ENCODE measurements at regions not wholly inside any gene's neighbourhood (a gene's known extent, or its start where the extent isn't known, plus 50 kb on each side); places are given as distances from the start of the nearest gene placed in this dataset.

DNA sequence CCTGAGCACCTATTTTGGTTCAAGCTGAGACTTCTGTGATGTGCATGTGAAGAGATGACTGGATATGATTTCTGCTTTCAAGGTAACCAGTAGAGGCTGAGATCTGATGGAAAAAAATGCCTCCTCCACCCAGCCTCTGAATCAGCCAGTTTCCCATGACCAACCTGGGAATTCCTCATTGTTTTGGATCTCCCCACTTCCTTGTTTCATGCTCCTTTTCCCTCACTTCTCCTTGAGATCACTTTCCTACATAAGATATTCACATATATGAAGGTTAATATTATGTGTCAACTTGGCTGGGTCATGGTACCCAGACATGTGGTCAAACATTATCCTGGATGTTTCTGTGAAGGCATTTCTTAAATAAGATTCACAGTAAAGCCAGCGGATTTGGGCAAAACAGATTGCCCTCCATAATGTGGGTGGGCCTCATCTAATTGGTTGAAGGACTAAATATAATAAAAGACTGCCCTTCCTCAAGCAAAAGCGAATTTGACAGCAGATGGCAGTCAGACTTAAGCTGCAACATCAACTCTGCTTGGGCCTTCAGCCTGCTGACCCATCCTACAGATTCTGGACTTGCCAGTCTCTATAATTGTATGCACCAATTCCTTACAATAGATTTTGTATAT is 379.4 kb downstream of the TNS1 start:
- DNase-seq (ENCODE audit: low spot score) = peak; percentile 50

DNA sequence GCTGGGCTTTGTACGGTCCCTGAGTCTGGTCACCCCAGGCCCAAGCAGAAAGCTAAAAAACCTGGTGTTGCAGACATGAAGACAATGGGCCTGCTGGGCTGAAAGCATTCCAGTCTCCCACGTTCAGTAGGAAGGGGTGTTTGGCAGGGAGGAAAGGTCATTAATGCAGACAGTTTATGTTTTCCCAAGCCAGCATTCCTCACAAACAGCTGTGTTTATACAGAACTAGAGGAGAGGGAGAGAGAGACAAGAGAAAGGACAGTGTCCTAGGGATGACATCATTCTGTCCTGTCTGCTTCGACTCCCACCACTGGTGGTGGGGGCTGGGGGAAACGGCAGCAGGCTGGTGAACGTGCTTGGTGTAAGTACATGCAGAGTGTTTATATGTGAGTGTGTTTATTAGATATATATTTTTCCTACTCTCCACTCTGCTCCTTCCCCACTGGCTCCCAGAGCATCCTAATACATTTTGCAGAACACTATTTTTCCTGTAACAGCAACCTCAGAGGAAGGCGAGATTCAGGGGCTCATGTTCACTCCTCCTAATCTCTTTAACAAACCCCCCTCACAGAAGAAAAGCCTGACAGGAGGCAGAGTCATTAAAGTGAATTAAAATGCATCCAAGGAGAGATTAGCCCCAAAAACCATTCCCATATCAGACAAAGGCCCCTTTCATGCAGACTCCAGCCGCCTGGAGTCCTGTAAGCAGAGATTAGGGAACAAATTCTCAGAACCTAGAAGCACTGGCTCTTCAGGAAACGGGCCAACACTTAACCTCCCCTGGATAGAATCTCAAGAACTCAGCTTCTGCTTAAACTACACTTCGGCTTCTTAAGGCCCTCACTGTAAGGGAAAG is 380.4 kb downstream of the TNS1 start:
- peak; percentile 20 for DNase-seq (ENCODE audit: low spot score)

DNA sequence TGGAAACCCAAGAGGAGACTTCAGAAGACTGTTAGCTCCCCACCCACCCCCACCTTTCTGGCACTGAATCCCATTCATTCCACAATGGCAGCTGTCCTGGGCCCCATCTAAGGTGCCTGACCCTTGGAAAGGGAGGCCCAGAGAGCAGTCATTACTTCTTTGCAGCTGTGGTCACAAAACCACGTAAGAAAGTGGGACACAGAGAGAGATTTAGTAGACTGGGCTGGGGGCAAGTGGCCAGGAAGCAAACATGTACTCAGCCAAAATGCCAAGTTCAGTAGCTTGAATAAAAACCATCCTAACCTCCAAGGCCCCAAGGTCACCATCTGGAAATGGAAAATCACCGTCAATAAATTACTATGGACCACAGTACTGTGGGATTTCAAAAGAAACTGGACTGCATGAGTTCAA is 381.4 kb downstream of the TNS1 start:
- DNase-seq (ENCODE audit: low spot score) = no peak

DNA sequence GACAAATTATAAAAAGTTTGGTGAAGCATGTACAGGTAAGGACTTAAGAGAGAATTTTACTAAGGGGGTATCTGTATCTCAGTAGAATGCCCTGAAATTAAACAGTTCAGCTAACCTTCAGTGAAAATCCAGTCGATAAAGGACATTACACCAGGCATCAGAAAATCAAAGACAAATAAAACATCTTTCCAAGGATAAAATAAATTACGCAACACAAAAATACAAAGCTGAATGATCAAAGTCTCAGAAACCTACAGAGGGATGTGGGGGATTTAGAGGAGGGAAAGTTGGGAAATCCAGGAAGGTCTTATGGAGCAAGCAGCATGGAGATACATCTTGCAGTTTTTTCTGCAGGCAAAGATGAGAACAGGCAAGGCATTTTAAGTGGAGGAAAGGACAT is 384.1 kb downstream of the TNS1 start:
- DNase-seq (ENCODE audit: low spot score) = no peak

DNA sequence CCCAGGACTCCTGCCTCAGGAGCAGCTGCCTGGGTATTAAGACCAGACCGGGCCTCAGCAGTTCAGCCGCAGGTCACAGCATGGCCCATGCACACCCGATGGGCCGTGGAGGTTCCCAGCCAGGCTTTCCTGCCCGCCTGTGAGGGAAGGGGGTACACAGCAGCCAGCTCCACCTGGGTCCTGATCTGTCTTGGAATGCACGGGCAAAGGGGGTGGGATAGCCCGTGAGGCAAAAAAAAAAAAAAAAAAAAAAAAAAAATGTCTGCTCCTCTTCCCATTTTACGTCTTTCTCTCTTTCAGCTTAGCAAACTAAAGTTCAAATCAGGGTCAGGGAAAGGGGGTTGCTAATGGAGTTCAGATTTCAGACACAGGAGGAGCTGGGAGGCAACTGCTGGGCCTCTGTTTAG is 385.2 kb downstream of the TNS1 start:
- DNase-seq (ENCODE audit: low spot score) = no peak

DNA sequence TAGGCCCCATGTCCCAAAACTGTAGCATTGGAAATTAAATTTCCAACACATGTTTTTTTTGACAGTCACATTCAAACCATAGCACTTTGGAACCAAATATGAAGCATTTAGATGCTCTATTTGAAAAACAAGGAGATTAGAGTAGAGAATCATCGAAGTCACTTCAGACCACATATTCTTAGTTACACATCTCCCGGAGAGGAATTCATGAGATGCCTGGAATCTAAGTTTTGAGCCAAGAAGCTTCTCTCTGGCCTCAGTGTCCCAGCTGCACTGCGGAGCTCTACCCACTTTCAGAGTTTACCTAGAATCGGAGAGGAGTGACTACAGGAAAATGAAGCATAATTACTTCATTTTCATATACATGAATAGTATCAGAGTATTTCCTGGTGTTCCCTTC is 385.9 kb downstream of the TNS1 start:
- no peak for DNase-seq (ENCODE audit: low spot score)

DNA sequence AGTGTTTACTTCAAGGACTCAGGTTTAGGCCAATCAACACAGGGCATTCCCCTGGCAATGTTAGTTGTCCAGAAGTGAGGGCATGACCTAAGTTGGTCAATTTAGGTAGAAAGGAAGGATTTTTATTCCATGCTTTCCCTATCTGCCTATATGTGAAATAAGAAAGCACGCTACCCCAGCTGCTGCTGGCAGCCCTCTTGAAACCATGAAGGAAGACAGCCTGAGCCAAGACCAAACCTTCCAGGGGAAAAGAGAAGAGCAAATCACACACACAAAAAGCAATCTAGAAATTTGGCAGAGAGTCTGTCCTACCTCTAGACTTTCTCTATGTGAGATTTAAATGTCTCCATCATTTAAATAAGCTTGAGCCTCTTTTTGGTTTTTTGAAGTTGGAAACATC is 387.6 kb downstream of the TNS1 start:
- no peak for DNase-seq (ENCODE audit: low spot score)

DNA sequence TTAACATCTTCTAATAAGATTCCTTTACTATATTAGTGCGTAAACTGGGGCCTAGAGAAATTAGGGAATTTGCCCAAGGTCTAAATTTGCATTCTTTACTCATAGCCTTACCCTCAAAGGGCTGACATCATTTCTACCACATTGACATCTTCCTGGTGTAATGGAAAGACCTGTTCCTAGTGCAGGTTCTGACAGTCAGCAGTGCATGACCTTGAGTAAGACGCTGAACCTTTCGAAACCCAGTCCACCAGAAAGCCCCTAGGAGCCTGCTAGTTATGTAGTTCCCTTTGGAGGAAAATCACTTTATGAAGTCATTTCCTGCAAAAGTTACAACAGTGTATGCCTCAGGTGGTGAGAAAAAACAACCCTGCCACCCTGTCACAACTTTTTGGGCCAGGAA is 388.3 kb downstream of the TNS1 start:
- peak; percentile 33 for DNase-seq (ENCODE audit: low spot score)

DNA sequence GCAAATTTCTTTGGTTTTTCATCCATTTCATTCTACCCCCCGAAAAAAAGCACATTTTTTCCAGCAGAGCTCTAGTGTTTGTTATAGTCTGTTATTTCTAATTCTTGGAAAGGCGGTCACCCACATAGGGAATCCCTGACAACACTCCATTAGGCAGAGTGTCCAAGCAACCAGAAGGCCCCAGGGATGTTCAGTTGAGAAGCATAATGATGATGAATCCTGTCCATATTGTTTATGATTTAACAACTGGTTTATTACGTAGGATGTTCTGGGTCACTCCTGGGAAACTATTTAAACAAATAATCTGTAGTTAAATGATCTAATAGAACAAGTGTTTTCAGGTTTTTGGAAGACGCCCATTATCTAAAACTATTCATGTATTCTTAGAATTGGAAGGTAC is 388.7 kb downstream of the TNS1 start:
- DNase-seq (ENCODE audit: low spot score) = no peak

DNA sequence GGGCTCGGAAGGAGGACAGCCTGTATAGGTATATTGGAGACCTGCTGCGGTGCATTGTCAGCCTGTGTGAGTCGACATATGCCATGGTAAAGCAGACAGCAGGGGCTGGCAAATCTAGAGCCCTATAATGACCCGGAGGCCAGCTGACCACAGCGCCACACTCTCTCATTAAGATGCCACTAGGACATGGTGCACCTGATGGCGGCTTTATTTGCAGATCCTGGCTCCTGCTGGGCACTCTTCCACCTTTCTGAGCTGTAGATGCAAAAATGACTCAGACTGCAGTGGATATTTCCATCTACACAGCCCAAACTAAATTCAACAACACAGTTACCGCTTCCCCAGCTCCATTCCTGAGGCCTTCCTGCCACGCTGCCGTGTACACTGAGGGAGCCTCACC is 389.9 kb downstream of the TNS1 start:
- no peak for DNase-seq (ENCODE audit: low spot score)

DNA sequence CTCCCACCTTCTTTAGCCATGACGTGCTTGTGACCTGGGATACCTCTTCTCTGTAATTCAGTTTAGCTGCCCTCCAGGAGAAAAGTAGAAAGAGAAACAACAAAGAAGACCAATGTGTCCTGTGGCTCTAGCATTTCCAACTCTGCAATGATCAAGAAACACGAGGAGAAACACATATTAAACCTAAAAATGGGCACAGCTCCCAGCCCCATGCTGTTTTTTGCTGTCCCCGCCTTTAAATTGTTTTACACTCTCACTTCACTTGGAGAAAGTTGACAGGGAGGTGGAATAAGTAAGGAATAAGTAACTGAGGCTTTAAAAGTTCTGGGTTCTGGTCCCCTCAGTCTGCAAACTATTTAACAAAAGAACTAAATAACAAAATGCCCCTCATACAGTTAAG is 390.6 kb downstream of the TNS1 start:
- no peak for DNase-seq (ENCODE audit: low spot score)

DNA sequence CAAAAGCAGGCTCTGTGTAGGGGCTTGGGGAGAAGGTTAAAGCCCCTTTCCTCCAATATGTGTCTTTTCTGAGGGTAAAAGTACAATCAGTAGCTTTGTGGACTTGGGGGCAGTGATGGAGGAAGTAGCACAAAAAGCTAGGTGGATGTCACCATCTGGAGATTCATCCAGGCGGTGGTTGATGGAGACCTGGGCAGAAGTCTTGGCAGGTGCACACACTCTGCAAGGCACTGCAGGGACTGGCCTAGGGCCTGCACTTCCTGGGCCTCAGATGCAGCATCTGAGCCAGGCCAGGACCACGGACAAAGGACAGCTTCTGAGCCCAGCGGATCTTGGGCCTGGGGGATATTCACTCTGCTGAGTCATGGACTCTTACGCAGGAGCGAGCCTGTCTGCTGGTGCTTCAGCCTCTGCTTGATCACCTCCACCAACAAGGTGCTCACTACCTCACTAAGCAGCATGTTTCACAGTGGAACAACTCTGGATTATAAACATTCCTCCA is 391.1 kb downstream of the TNS1 start:
- DNase-seq (ENCODE audit: low spot score) = no peak

DNA sequence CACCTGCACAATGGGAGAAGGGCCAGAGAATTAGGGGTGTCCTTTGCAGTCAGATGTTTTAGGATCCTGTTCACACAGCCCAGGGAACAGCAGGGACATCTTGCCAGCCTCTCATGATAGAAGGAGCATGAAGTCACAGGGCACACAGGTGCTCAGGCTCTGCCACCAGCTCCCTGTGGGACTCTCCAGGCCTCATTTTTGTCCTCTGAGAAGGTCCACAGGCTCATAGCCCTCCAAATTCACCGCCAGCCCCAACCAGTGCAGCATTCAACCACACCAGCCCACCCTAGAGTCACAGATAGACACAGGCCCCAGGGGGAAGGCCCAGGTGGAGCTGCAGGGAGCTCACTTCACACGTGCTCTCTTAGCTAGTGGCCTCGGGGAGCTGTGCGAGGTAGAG is 391.7 kb downstream of the TNS1 start:
- DNase-seq (ENCODE audit: low spot score) = no peak

DNA sequence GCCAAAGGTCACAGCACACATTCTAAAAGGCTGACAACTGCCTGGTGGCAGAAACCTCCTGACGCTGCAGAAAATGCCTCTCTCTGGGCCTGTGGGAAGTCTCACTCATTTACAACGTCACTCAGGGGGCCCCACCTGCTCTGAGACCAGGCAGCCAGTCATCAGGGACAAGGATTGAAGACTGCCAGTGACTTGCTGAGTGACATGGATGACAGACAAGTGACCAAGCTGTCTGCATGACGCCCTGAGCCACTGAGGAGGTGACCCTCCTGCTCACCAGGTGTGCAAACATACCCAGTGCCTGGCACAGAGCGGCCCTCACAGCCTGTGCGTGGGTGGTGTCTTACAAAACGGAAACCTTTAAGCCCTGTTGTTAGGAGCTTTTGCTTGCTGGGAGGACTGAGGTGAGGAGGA is 392.4 kb downstream of the TNS1 start:
- no peak for DNase-seq (ENCODE audit: low spot score)

DNA sequence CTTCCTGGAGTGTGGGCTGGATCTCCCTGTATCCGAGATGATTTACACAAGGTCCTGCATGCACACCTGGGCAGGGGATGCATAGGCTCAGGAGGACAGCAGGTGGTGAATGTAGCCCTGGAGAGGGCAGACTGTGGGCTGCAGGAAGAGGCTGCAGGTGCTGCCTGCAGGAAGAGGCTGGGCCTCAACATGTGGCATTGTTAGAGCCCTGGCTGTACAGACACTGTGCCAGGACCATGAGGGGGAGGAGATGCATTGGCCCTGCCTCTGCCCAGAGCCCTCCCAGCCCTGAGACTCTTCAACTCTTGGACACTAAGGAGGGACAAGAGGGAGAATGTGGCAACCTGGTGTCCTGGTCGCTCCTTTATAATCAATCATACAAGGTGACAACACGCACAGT is 392.8 kb downstream of the TNS1 start:
- no peak for DNase-seq (ENCODE audit: low spot score)

DNA sequence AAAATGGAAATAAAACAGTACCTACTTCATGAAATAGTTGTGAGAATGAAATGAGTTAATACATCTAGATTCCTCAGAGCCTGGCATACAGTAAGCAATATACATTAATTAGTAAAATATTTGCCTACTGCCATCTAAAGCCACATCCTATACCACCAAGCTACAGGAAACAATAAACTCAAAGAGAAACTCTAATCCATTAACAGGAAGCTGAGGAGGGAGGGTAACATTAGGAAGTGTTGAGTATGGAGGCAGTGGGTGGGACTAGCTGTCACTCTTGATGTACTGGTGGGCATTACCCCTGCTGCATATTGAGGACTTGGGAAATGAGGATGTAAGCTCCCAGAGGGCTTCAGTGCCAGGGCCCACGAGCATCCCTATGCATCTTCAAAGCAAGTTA is 396.5 kb downstream of the TNS1 start:
- DNase-seq (ENCODE audit: low spot score) = no peak

DNA sequence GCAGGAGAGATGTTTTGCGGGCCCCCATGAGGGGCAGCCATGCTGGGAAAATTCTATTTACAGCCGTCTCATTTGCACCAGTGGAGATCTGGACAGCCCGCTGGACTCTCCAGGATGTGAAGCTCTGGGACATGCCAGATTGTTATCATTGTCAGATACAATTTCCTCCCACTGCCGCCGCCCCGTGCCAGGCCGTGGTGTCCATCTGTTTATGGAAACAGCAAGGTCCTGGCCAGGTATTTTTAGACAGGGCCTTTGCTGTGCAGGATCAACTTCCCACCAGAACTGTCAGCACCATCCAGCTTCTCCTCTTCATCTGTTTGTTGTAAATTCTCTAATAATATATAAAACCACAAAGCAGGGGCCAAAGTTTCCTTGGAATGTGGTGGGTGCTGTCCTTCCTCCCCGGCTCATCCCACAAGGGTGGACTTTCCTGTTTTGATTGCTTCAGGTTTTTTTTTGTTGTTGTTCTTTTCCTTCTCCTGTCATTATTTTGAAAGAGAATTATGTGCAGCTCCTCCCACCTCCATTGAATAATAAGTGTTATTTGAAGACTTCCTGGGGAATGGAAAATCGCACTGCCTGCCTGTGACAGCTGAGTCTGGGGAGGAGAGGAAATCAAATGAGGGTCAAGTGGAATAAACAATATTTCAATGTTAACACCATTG is 398.1 kb downstream of the TNS1 start:
- DNase-seq (ENCODE audit: low spot score) = no peak

DNA sequence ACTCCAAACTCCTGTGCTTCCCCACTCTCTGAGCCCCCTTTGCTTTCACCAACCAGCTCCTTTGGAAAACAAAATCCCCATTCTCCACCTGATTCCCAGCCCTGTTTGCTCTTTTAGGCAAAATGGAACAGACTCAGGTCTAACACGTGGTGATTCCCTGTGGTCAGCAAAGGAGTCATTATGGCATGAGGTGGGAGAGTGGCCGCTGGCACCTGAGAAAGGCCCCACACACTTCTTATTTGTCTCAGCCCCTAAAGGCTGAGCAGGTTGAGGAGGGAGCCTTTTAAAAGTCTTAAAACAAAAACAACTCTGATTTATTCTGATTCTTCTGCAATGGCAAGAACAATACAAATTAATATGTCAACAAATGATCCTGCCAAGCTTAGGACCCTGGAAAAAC is 401.2 kb downstream of the TNS1 start:
- no peak for DNase-seq (ENCODE audit: low spot score)

DNA sequence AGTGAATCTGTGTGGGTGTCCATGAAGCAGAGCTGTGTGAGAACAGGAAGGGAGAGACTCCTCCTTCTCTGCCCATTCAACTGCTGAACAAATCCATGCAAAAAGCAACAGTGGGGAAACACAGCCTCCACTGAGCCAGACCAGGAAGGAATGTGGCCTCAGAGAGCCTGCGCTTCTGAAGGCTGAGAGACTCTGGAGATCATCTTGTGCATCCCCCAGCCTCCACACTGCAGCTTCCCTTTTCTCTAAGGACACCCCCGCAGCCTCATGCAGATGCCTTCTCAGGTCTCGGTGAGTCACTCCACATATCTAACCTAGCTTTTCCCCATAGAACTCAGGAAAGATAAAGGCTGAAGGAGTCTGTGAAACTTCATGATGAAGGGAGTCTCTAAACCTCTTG is 402.9 kb downstream of the TNS1 start:
- no peak for DNase-seq (ENCODE audit: low spot score)

DNA sequence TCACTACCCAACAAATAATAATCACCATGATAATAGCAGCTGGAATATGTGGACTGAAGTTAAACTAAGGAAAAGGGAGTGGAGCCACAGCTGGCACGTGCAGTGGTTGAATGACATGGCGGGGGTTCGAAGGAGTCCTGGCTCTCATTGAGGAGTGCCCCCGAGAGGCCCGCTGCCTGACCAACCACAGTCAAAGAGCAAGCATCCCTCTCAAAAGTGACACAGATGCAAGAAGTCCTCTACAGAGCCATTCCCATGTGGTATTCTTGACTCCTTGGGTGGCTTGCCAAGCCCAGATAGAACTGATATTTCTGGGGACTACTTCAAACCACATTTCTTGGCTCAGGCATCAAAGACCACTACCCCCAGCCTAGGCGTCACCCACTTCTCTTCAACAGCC is 405.1 kb downstream of the TNS1 start:
- no peak for DNase-seq (ENCODE audit: low spot score)

DNA sequence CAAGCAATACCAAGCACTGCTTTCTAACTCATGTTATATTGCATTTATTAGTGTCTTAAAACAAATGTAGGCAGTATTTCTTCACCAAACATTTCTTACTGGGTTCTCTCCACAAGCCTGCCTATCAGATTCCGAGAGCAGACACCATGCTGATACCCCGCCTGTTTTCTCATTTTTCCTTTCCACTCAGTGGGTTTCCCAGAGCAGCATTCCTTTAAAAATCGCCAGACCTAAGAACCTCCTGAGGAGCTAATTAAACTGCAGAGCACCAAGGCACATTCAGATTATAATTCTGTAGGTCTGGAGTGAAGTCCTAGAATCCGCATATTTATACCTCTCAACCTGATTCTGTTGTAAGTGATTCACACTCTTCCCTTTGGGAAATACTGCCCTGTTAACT is 405.6 kb downstream of the TNS1 start:
- no peak for DNase-seq (ENCODE audit: low spot score)

DNA sequence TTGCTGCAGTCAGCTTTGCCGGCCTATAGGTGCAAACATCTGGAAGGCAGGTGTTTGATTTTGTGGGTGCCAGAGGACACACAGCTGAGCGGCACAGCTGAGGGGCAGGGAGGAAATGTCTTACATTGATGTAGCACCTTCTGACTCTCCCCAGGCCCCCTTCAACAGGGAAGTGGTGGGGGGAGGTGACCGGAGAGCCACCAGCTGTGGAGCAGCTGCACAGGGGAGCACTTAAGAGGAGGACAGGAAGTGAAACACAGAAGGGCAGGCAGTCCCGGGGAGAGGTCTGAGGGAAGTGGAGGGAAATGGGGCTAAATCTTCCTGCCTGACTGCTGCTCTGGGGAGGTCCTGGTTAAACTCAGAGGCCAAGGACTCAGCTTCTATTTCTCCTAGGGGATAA is 409.1 kb downstream of the TNS1 start:
- DNase-seq (ENCODE audit: low spot score) = no peak

DNA sequence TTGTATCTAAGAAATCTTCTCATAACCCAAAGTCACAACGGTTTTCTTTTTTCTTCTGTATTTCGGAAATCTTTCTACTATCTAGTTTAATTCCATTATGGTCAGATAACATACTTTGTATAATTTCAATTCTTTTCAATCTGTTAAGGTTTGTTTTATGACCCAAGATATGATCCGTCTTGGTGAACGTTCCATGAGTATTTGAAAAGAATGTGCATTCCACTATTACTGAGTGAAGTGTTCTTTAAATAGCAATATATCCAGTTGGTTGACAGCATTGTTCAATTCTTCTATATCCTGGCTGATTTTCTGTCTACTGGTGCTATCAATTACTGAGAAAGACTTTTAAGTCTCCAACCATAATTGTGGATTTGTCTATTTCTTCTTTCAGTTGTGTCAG is 414.5 kb downstream of the TNS1 start:
- no peak for DNase-seq (ENCODE audit: low spot score)
